Spleen (tissue), 11 donors: ENCODE measurements at regions not wholly inside any gene's neighbourhood (a gene's known extent, or its start where the extent isn't known, plus 50 kb on each side); places are given as distances from the start of the nearest gene placed in this dataset.

ENCODE experiments used
- DNase-seq: peaks from one replicate; pipeline ENCODE4 v3.0.0-alpha.2; 2020
- H3K27ac ChIP-seq, 8 donors: fragments of 200-600 bp; sonication (generic) in 7 of 8; 1 replicate in 4 of 8; 2 replicates in 4 of 8; pipeline versions ENCODE4 v1.5.0 to v1.8.0; 2016 to 2021; ENCODE audit warnings: inconsistent platforms in 4 of 8, mild to moderate bottlenecking in 4 of 8, moderate library complexity in 1 of 8
- H3K27me3 ChIP-seq, 7 donors: fragments of 200-600 bp; sonication (generic) in 6 of 7; replicated peaks in 1 of 7; 1 replicate in 4 of 7; 2 replicates in 3 of 7; pipeline versions ENCODE4 v1.5.0 to v1.8.0; 2016 to 2021; ENCODE audit warnings: inconsistent platforms in 3 of 7, mild to moderate bottlenecking in 1 of 7
- H3K36me3 ChIP-seq, 6 donors: fragments of 200-600 bp; sonication (generic) in 5 of 6; 1 replicate in 4 of 6; 2 replicates in 2 of 6; pipeline versions ENCODE4 v1.5.0 to v1.8.0; 2016 to 2021; ENCODE audit warnings: inconsistent platforms in 2 of 6
- H3K4me1 ChIP-seq, 6 donors: fragments of 200-600 bp; sonication (generic) in 5 of 6; 1 replicate in 3 of 6; 2 replicates in 3 of 6; pipeline versions ENCODE4 v1.5.0 to v1.8.0; 2016 to 2021; ENCODE audit warnings: inconsistent platforms in 3 of 6
- H3K4me3 ChIP-seq, 8 donors: fragments of 200-600 bp; sonication (generic) in 7 of 8; 1 replicate in 4 of 8; 2 replicates in 4 of 8; pipeline versions ENCODE4 v1.5.0 to v1.8.0; 2016 to 2021; ENCODE audit warnings: inconsistent platforms in 4 of 8, mild to moderate bottlenecking in 4 of 8, moderate library complexity in 2 of 8
- H3K9me3 ChIP-seq, 8 donors: fragments of 200-600 bp; sonication (generic) in 7 of 8; 1 replicate in 4 of 8; 2 replicates in 4 of 8; pipeline versions ENCODE4 v1.5.0 to v1.8.0; 2016 to 2021; ENCODE audit warnings: inconsistent platforms in 4 of 8
- POLR2A ChIP-seq, 3 donors: fragments of 450-650 bp; IDR thresholded peaks; one replicate each; pipeline ENCODE4 v1.5.1; 2017; ENCODE audit warnings: antibody characterized with exemption in 3 of 3, mild to moderate bottlenecking in 1 of 3
- POLR2AphosphoS5 ChIP-seq, 3 donors: sonication (generic); formaldehyde crosslinking; IDR thresholded peaks; one replicate each; pipeline ENCODE4 v1.5.1; 2017; ENCODE audit warnings: antibody characterized with exemption in 3 of 3
- WGBS, 5 donors: extraction: QIAGEN DNeasy Blood & Tissue Kit in 3 of 5; methylation state at CpG; one replicate each; pipeline versions ENCODE4 v1.1.5 to v1.1.7; 2013 to 2018; 5-methylcytosine and 5-hydroxymethylcytosine counted together
- intact Hi-C: fragments of 100-400 bp; cut with DNase I; formaldehyde crosslinking; loops from one replicate; pipeline ENCODE4 v1.15.0; 2023; ENCODE audit warnings: low total_unique reads
- TF ChIP-seq, protein P1 (sequence below), 11 experiments: fragments of 200-600 bp in 7 of 11; fragments of 450-650 bp in 4 of 11; sonication (generic) in 4 of 11; IDR thresholded peaks in 8 of 11; conservative IDR thresholded peaks in 3 of 11; 1 replicate in 7 of 11; 2 replicates in 4 of 11; pipeline versions ENCODE4 v1.4.0 to v1.8.0; 2016 to 2021; ENCODE audit warnings: antibody characterized with exemption in 11 of 11, inconsistent platforms in 4 of 11, mild to moderate bottlenecking in 1 of 11
- donor health status: healthy with polysubstance abuse.
- donor health status: DM: no; HTN: no; CAD: no; lungs with moderate emphysema.
- donor health status: DM: no; HTN: no; CAD: no.
- donor health status: Bipolar disorder and iron deficiency.
- donor health status: healthy.
- donor health status: DM: no; HTN: no; CAD: no.
- donor health status: DM: yes; HTN: yes; CAD: no.

DNA sequence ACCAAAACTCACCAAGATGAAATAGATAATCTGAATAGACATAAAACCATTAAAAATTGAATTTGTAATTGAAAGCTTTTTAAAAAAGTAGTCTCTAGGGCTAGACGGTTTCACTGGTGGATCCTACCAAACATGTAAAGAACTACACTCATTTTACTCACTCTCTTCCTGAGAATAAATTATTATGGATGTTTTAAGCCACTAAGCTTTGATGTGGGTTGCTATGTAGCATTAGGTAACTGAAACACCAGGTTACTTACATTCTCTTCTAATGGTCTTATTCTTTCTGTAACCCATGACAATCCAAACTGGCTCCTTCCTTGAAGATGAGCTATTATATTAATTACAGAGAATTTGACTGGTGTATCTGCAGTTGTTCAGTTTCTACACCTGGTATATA, 385.1 kb downstream of the PPP1R2C start:
- no peaks in the 10 kb centered on the region for H3K9me3 ChIP-seq
- H3K27me3 ChIP-seq, result no peaks in the 10 kb centered on the region
- no peaks in the 10 kb centered on the region for H3K36me3 ChIP-seq
- 52 to 83% (median 69%) methylated on average over 1 of the region's 1 CpG for WGBS, 5 donors
- no peak for DNase-seq
- intact Hi-C loops, result no loop called here
- no peaks in the 10 kb centered on the region for H3K4me1 ChIP-seq
- no peak overlapping the region for H3K4me3 ChIP-seq
- no peak for TF ChIP-seq POLR2A (IDR thresholded peaks at IDR 0.05)
- TF ChIP-seq, protein P1, sequence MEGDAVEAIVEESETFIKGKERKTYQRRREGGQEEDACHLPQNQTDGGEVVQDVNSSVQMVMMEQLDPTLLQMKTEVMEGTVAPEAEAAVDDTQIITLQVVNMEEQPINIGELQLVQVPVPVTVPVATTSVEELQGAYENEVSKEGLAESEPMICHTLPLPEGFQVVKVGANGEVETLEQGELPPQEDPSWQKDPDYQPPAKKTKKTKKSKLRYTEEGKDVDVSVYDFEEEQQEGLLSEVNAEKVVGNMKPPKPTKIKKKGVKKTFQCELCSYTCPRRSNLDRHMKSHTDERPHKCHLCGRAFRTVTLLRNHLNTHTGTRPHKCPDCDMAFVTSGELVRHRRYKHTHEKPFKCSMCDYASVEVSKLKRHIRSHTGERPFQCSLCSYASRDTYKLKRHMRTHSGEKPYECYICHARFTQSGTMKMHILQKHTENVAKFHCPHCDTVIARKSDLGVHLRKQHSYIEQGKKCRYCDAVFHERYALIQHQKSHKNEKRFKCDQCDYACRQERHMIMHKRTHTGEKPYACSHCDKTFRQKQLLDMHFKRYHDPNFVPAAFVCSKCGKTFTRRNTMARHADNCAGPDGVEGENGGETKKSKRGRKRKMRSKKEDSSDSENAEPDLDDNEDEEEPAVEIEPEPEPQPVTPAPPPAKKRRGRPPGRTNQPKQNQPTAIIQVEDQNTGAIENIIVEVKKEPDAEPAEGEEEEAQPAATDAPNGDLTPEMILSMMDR (IDR thresholded peaks at IDR 0.05 in 8 of 11, conservative IDR thresholded peaks at IDR 0.05 in 3 of 11), result no peak
- no peak for TF ChIP-seq POLR2AphosphoS5 (IDR thresholded peaks at IDR 0.05)
- no peak overlapping the region for H3K27ac ChIP-seq

DNA sequence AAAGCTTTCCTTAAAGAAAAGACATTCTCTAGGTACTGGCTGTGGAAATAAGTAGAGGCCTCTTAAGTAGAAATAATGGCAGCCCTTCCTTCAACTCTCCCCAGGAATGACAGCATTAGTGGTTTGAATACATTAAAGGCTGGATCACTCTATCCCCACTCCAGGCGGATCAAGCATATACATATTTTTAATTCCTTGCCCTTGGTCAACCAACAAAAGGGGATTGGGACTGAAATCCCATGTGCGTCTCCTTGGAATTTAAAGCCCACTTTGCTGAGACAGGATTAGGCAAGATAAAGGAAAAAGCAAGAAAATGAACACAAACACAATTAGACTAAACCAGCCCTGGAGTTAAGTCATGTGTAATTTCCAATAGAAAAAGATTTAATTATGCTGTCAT, 391.3 kb downstream of the PPP1R2C start:
- TF ChIP-seq POLR2A (IDR thresholded peaks at IDR 0.05), result no peak
- TF ChIP-seq, protein P1 (IDR thresholded peaks at IDR 0.05 in 8 of 11, conservative IDR thresholded peaks at IDR 0.05 in 3 of 11), result no peak
- TF ChIP-seq POLR2AphosphoS5 (IDR thresholded peaks at IDR 0.05), result no peak
- intact Hi-C loops, result no loop called here

DNA sequence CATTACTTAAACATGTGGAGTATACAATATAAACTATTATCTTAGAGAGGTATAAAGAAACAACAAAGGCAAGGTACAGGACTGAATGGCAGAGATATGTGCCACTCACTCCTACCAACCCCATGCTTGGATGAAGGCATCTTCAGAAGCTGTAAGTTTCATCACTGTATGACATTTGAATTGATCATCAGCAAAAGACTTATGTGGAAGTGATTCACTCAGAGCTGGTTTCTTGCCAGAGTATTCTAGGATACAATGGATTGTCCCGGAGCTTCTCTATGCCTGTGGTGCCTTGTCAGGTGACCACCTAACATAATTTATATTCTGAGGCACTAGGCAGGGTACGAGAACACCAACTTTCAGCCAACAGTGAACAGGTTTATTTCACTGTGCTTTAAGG, 392.2 kb downstream of the PPP1R2C start:
- Histone ChIP-seq H3K4me3 (no peak overlapping the region), H3K9me3 (no peaks in the 10 kb centered on the region), H3K36me3 (no peaks in the 10 kb centered on the region), H3K27ac (no peak overlapping the region), H3K27me3 (no peaks in the 10 kb centered on the region), H3K4me1 (no peaks in the 10 kb centered on the region)
- intact Hi-C loops, result no loop called here
- no peak for DNase-seq
- 71 to 89% (median 83%) methylated on average over 2 of the region's 2 CpGs for WGBS, 5 donors
- TF ChIP-seq, protein P1 (IDR thresholded peaks at IDR 0.05 in 8 of 11, conservative IDR thresholded peaks at IDR 0.05 in 3 of 11), result no peak
- TF ChIP-seq POLR2A (IDR thresholded peaks at IDR 0.05) (no peak), POLR2AphosphoS5 (IDR thresholded peaks at IDR 0.05) (no peak)

More for the DNA sequence above, 391.3 kb downstream of the PPP1R2C start:
- no peaks in the 10 kb centered on the region for H3K36me3 ChIP-seq
- DNase-seq, result no peak
- H3K4me3 ChIP-seq, result no peak overlapping the region
- WGBS, 5 donors, result 79 to 98% (median 83%) methylated on average over 2 of the region's 2 CpGs
- no peaks in the 10 kb centered on the region for H3K4me1 ChIP-seq
- H3K27ac ChIP-seq, result no peak overlapping the region
- no peaks in the 10 kb centered on the region for H3K9me3 ChIP-seq
- H3K27me3 ChIP-seq, result no peaks in the 10 kb centered on the region

DNA sequence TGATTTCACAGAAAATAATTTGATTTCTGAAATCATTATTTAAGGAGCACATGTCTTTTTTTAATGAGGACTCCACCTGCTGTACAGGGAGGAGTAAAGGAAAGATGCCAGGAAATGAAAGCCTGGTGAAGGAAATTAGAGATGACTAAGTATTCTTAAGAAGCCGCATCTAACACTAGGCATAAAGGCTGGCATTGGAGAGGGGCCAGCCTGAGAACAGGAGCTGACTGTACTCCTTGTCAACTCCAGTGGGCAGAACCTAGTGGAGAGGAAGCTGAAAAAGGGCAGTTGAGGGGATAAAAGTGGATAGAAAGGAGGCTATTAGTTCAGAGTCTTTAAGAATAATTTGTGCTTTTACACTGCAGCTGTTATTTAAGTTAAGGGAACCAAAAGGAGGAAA, 393.0 kb downstream of the PPP1R2C start:
- H3K27me3 ChIP-seq, result no peaks in the 10 kb centered on the region
- 7 to 50% (median 11%) methylated on average over 1 of the region's 1 CpG for WGBS, 5 donors
- no peaks in the 10 kb centered on the region for H3K4me1 ChIP-seq
- DNase-seq, result no peak
- no peak overlapping the region for H3K4me3 ChIP-seq
- TF ChIP-seq, protein P1 (IDR thresholded peaks at IDR 0.05 in 8 of 11, conservative IDR thresholded peaks at IDR 0.05 in 3 of 11), result no peak
- TF ChIP-seq POLR2A (IDR thresholded peaks at IDR 0.05) (no peak), POLR2AphosphoS5 (IDR thresholded peaks at IDR 0.05) (no peak)
- H3K27ac ChIP-seq, result no peak overlapping the region
- intact Hi-C loops, result no loop called here
- no peaks in the 10 kb centered on the region for H3K36me3 ChIP-seq
- H3K9me3 ChIP-seq, result no peaks in the 10 kb centered on the region
